B cell (primary cell): ENCODE measurements at regions not wholly inside any gene's neighbourhood (a gene's known extent, or its start where the extent isn't known, plus 50 kb on each side); places are given as distances from the start of the nearest gene placed in this dataset.
"Not testable (repeated sequence)": the region's sequence is repeated elsewhere in the genome, so short reads cannot be mapped to it uniquely, and the experiment has no call there.

Experiments used
- EZH2 ChIP-seq: IDR thresholded peaks from 2 replicates; pipeline ENCODE4 v1.6.1; 2012; ENCODE audit warnings: borderline replicate concordance, low read depth, mild to moderate bottlenecking, moderate library complexity, low read length; ENCODE audit not compliant: insufficient read depth, poor library complexity, severe bottlenecking
- TF ChIP-seq, protein P1 (sequence below): fragments of 200-600 bp; IDR thresholded peaks from one replicate; pipeline ENCODE4 v1.8.0; 2022; ENCODE audit warnings: antibody characterized with exemption, mild to moderate bottlenecking

DNA sequence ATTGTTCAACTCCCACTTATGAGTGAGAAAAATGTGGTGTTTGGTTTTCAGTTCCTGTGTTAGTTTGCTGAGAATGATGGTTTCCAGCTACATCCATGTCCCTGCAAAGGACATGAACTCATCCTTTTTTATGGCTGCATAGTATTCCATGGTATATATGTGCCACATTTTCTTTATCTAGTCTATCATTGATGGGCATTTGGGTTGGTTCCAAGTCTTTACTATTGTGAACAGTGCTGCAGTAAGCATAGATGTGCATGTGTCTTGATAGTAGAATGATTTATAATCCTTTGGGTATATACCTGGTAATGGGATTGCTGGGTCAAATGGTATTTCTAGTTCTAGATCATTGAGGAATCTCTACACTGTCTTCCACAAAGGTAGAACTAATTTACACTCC, 613.0 kb upstream of the MIR17HG start:
- TF ChIP-seq, protein P1, sequence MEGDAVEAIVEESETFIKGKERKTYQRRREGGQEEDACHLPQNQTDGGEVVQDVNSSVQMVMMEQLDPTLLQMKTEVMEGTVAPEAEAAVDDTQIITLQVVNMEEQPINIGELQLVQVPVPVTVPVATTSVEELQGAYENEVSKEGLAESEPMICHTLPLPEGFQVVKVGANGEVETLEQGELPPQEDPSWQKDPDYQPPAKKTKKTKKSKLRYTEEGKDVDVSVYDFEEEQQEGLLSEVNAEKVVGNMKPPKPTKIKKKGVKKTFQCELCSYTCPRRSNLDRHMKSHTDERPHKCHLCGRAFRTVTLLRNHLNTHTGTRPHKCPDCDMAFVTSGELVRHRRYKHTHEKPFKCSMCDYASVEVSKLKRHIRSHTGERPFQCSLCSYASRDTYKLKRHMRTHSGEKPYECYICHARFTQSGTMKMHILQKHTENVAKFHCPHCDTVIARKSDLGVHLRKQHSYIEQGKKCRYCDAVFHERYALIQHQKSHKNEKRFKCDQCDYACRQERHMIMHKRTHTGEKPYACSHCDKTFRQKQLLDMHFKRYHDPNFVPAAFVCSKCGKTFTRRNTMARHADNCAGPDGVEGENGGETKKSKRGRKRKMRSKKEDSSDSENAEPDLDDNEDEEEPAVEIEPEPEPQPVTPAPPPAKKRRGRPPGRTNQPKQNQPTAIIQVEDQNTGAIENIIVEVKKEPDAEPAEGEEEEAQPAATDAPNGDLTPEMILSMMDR = not testable (repeated sequence)
- not testable (repeated sequence) for TF ChIP-seq EZH2
